Mesendoderm (in vitro differentiated cells): ENCODE measurements at regions not wholly inside any gene's neighbourhood (a gene's known extent, or its start where the extent isn't known, plus 50 kb on each side); places are given as distances from the start of the nearest gene placed in this dataset.

Experiments
- DNase-seq: peaks from one replicate; pipeline ENCODE4 v3.0.0; 2013
- H2AK5ac ChIP-seq: 2 replicates; pipeline ENCODE4 v1.6.1; 2013; ENCODE audit warnings: low read length, inconsistent platforms
- H2BK120ac ChIP-seq: 2 replicates; pipeline ENCODE4 v1.6.1; 2013; ENCODE audit warnings: low read depth, mild to moderate bottlenecking, low read length, moderate library complexity, mixed read lengths
- H2BK15ac ChIP-seq: replicated peaks from 2 replicates; pipeline ENCODE4 v1.6.1; 2013; ENCODE audit warnings: low read depth, mild to moderate bottlenecking, moderate library complexity
- H2BK5ac ChIP-seq: 2 replicates; pipeline ENCODE4 v1.6.1; 2013; ENCODE audit warnings: low read length, inconsistent platforms
- H3K18ac ChIP-seq: 2 replicates; pipeline ENCODE4 v1.6.1; 2013; ENCODE audit warnings: mild to moderate bottlenecking, low read length, mixed read lengths
- H3K23ac ChIP-seq: one replicate; pipeline ENCODE4 v1.6.1; 2013; ENCODE audit warnings: low read length
- H3K27ac ChIP-seq: 2 replicates; pipeline ENCODE4 v1.5.1; 2013; ENCODE audit warnings: low read depth, mild to moderate bottlenecking, inconsistent platforms, low read length, moderate library complexity
- H3K27me3 ChIP-seq: 2 replicates; pipeline ENCODE4 v1.6.1; 2013; ENCODE audit warnings: low read length, control low read depth, mild to moderate bottlenecking, inconsistent platforms; ENCODE audit not compliant: insufficient read depth, poor library complexity
- H3K36me3 ChIP-seq: 2 replicates; pipeline ENCODE4 v1.6.1; 2013; ENCODE audit warnings: low read length, inconsistent platforms; ENCODE audit not compliant: control insufficient read depth, insufficient read depth
- H3K4ac ChIP-seq: one replicate; pipeline ENCODE4 v1.6.1; 2013; ENCODE audit warnings: low read depth, mild to moderate bottlenecking, low read length, moderate library complexity
- H3K4me1 ChIP-seq: 2 replicates; pipeline ENCODE4 v1.6.1; 2013; ENCODE audit warnings: low read depth, low read length, inconsistent platforms; ENCODE audit not compliant: control insufficient read depth
- H3K4me2 ChIP-seq: 2 replicates; pipeline ENCODE4 v1.6.1; 2013; ENCODE audit warnings: low read length
- H3K4me3 ChIP-seq: 2 replicates; pipeline ENCODE4 v1.5.1; 2013; ENCODE audit warnings: mild to moderate bottlenecking, low read length
- H3K56ac ChIP-seq: one replicate; pipeline ENCODE4 v1.6.1; 2013; ENCODE audit warnings: low read length
- H3K79me1 ChIP-seq: 2 replicates; pipeline ENCODE4 v1.6.1; 2013; ENCODE audit warnings: low read length, inconsistent platforms
- H3K79me2 ChIP-seq: 2 replicates; pipeline ENCODE4 v1.6.1; 2013; ENCODE audit warnings: mild to moderate bottlenecking, low read length; ENCODE audit not compliant: control insufficient read depth, insufficient read depth
- H3K9ac ChIP-seq: 2 replicates; pipeline ENCODE4 v1.6.1; 2013; ENCODE audit warnings: low read length, inconsistent platforms
- H4K5ac ChIP-seq: one replicate; pipeline ENCODE4 v1.6.1; 2013; ENCODE audit warnings: low read length
- H4K8ac ChIP-seq: one replicate; pipeline ENCODE4 v1.6.1; 2013; ENCODE audit warnings: low read depth, mild to moderate bottlenecking, control low read depth, low read length, moderate library complexity
- WGBS: extraction: QIAGEN DNeasy Blood & Tissue Kit; methylation state at CpG from one replicate; pipeline ENCODE4 v1.1.7; 2013; ENCODE audit warnings: low lambda C conversion rate, missing lambda C conversion rate; ENCODE audit not compliant: insufficient coverage; ENCODE audit errors: extremely low coverage; 5-methylcytosine and 5-hydroxymethylcytosine counted together

- no peak for DNase-seq
- no peaks in the 10 kb centered on the region for H3K79me2 ChIP-seq
- H3K9ac ChIP-seq, result no peak overlapping the region
Observed at GRCh38 chr17:63189082-63189481, 223.0 kb downstream of the TANC2 start.

DNA sequence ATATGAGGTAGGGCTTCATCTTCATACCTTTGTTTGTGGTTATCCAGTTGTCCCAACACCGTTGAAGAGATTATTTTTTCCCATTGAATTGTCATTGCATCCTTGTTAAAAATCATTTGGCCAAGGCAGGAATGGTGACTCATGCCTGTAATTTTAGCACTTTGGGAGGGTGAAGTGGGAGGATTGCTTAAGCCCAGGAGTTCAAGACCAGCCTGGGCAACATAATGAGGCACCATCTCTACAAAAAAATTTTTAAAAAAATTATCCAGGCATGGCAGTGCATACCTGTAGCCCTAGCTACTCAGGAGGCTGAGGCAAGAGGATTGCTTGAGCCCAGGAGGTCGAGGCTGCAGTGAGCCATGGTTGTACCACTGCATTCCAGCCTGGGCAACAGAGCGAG, 223.9 kb downstream of the TANC2 start:
- no peak overlapping the region for H3K56ac ChIP-seq

More at GRCh38 chr17:63189082-63189481, 223.0 kb downstream of the TANC2 start:
- Histone ChIP-seq H3K27ac (no peak overlapping the region), H3K23ac (no peak overlapping the region), H3K4me3 (no peak overlapping the region), H2BK15ac (no peak overlapping the region), H3K56ac (no peak overlapping the region), H3K36me3 (no peaks in the 10 kb centered on the region), H3K18ac (no peak overlapping the region), H2BK120ac (no peak overlapping the region), H2AK5ac (no peak overlapping the region), H4K8ac (no peak overlapping the region), H3K4ac (no peak overlapping the region), H4K5ac (no peak overlapping the region), H2BK5ac (no peak overlapping the region), H3K4me2 (no peak overlapping the region), H3K4me1 (no peaks in the 10 kb centered on the region), H3K27me3 (no peaks in the 10 kb centered on the region), H3K79me1 (no peaks in the 10 kb centered on the region)

DNA sequence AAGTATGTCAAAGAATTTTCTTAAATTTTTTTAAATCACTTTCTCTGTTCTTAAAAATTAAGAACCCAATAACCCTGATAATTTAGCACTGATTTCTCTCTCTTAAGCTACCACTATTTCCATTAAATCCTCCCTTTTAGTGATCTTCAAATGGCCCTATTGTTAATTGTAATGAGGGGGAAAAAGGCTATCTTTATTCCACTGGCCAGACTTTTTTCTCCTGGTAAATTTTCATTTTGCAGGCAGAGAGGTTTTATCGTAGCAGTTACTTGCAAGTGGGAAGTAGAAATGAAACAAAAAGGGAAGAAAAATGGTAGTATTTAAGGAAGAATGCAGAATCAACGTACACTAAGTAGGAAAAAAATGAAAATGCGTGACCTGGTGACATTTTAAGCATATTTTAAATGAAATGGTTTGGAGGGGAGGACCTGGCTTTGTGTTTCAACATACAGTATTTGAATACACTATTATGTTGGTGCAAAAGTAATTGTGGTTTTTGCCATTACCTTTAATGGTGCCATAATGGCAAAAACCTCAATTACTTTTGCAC, 224.9 kb downstream of the TANC2 start:
- Histone ChIP-seq H2BK5ac (no peak overlapping the region), H3K4me2 (no peak overlapping the region), H2AK5ac (no peak overlapping the region), H3K18ac (no peak overlapping the region), H3K4me1 (no peaks in the 10 kb centered on the region), H3K27me3 (no peaks in the 10 kb centered on the region), H3K4ac (no peak overlapping the region), H3K79me1 (no peaks in the 10 kb centered on the region), H3K4me3 (no peak overlapping the region), H2BK15ac (no peak overlapping the region), H3K79me2 (no peaks in the 10 kb centered on the region), H3K23ac (no peak overlapping the region), H3K9ac (no peak overlapping the region), H4K5ac (no peak overlapping the region), H3K56ac (no peak overlapping the region), H2BK120ac (no peak overlapping the region), H4K8ac (no peak overlapping the region), H3K27ac (no peak overlapping the region), H3K36me3 (no peaks in the 10 kb centered on the region)
- WGBS, result no CpG with 5 or more reads among the region's 3 CpGs
- DNase-seq, result no peak

More for the DNA sequence above, 223.9 kb downstream of the TANC2 start:
- H3K4ac ChIP-seq, result no peak overlapping the region
- no peak overlapping the region for H3K4me2 ChIP-seq
- H4K8ac ChIP-seq, result no peak overlapping the region
- no CpG with 5 or more reads among the region's 3 CpGs for WGBS
- no peaks in the 10 kb centered on the region for H3K27me3 ChIP-seq
- no peak overlapping the region for H3K18ac ChIP-seq
- H4K5ac ChIP-seq, result no peak overlapping the region
- H3K79me2 ChIP-seq, result no peaks in the 10 kb centered on the region
- H3K79me1 ChIP-seq, result no peaks in the 10 kb centered on the region
- H3K4me3 ChIP-seq, result no peak overlapping the region
- DNase-seq, result no peak
- H2BK15ac ChIP-seq, result no peak overlapping the region
- H3K9ac ChIP-seq, result no peak overlapping the region
- H2BK5ac ChIP-seq, result no peak overlapping the region
- H3K27ac ChIP-seq, result no peak overlapping the region
- H3K36me3 ChIP-seq, result no peaks in the 10 kb centered on the region
- no peak overlapping the region for H2AK5ac ChIP-seq
- H3K4me1 ChIP-seq, result no peaks in the 10 kb centered on the region
- H2BK120ac ChIP-seq, result no peak overlapping the region
- H3K23ac ChIP-seq, result no peak overlapping the region

DNA sequence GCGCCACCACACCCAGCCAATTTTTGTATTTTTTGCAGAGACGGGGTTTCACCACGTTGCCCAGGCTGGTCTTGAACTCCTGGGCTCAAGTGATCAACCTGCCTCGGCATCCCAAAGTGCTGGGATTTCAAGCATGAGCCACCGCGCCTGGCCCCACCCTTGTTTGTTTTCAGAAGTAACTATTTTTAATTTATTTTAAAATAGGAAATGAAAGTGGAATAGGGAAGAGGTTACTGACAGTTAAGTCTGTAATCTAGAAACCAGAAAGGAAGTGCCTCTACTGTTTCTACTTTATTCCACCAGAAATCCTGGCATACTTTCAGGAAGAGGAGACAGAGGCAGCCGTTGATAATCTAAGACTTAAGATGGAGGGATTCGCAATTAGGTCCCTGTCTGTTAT, 225.6 kb downstream of the TANC2 start:
- Histone ChIP-seq H3K4me3 (no peak overlapping the region), H4K8ac (no peak overlapping the region), H3K23ac (no peak overlapping the region), H3K4ac (no peak overlapping the region), H3K36me3 (no peaks in the 10 kb centered on the region), H3K56ac (no peak overlapping the region), H3K4me2 (no peak overlapping the region), H2BK15ac (no peak overlapping the region), H2BK120ac (no peak overlapping the region), H3K27ac (no peak overlapping the region), H3K9ac (no peak overlapping the region), H2BK5ac (no peak overlapping the region), H3K79me2 (no peaks in the 10 kb centered on the region), H3K79me1 (no peaks in the 10 kb centered on the region), H2AK5ac (no peak overlapping the region), H3K4me1 (no peaks in the 10 kb centered on the region), H4K5ac (no peak overlapping the region), H3K27me3 (no peaks in the 10 kb centered on the region), H3K18ac (no peak overlapping the region)
- WGBS, result no CpG with 5 or more reads among the region's 8 CpGs
- DNase-seq, result no peak

DNA sequence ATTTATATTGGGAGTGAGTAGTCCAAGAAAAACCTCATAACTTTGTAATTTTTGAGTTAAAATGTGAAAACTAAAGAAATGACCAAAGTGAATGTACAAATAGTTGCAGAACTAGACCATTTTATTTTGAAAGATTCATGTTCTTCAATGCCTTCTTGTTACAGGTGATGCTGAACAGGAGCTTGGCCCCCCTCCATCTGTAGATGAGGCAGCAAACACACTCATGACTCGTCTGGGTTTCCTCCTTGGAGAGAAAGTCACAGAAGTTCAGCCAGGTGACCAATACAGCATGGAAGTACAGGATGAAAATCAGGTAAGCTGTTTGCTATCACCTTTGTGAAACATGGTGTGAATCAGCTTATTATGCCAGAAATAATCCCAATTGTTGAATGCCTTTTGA, 227.8 kb downstream of the TANC2 start:
- no CpG with 5 or more reads among the region's 1 CpG for WGBS
- Histone ChIP-seq H3K18ac (no peak overlapping the region), H3K27ac (no peak overlapping the region), H3K79me2 (no peaks in the 10 kb centered on the region), H2BK5ac (no peak overlapping the region), H2BK120ac (no peak overlapping the region), H3K79me1 (no peaks in the 10 kb centered on the region), H2AK5ac (no peak overlapping the region), H3K9ac (no peak overlapping the region), H3K4me3 (no peak overlapping the region), H3K27me3 (no peaks in the 10 kb centered on the region), H3K56ac (no peak overlapping the region), H3K36me3 (no peaks in the 10 kb centered on the region), H3K23ac (no peak overlapping the region), H4K8ac (no peak overlapping the region), H3K4me1 (no peaks in the 10 kb centered on the region), H3K4me2 (no peak overlapping the region), H3K4ac (no peak overlapping the region), H4K5ac (no peak overlapping the region), H2BK15ac (no peak overlapping the region)
- no peak for DNase-seq

DNA sequence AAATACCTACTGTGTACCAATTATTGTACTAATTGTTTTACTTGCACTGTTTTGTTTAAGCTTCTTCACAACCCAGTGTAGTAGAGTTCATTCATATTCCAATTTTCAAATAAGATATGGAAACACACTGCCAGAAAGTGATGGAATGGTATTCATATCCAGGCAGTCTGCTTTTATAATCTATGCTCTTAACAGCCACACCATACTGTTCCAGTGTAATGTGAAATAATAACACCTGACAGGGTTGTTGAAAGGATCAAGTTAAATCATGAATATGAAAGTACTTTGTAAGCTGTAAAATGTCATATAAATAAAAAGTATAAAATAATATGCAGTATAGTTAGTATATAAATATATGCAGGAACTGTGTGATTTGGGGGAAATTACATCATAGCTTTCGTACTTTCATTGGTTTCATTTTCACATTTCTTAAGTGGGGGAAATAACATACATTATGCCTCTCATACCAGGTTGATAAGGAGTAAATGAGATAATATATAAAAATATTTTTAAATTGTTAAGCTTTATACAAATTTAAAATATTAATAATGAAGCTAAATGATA, 230.8 kb downstream of the TANC2 start:
- no peaks in the 10 kb centered on the region for H3K79me1 ChIP-seq
- H3K9ac ChIP-seq, result no peak overlapping the region
- no peak overlapping the region for H3K56ac ChIP-seq
- no CpG with 5 or more reads among the region's 1 CpG for WGBS
- no peak for DNase-seq
- H3K27ac ChIP-seq, result no peak overlapping the region
- H4K5ac ChIP-seq, result no peak overlapping the region
- H3K23ac ChIP-seq, result no peak overlapping the region
- no peaks in the 10 kb centered on the region for H3K79me2 ChIP-seq
- H3K4me2 ChIP-seq, result no peak overlapping the region
- no peak overlapping the region for H2BK15ac ChIP-seq
- no peak overlapping the region for H3K18ac ChIP-seq
- H2BK5ac ChIP-seq, result no peak overlapping the region
- H2BK120ac ChIP-seq, result no peak overlapping the region
- H2AK5ac ChIP-seq, result no peak overlapping the region
- no peaks in the 10 kb centered on the region for H3K36me3 ChIP-seq
- no peak overlapping the region for H4K8ac ChIP-seq
- no peak overlapping the region for H3K4ac ChIP-seq
- H3K27me3 ChIP-seq, result no peaks in the 10 kb centered on the region
- no peak overlapping the region for H3K4me3 ChIP-seq
- H3K4me1 ChIP-seq, result no peaks in the 10 kb centered on the region
